ENCODE measurements at regions not wholly inside any gene's neighbourhood (a gene's known extent, or its start where the extent isn't known, plus 50 kb on each side); places are given as distances from the start of the nearest gene placed in this dataset.

DNA sequence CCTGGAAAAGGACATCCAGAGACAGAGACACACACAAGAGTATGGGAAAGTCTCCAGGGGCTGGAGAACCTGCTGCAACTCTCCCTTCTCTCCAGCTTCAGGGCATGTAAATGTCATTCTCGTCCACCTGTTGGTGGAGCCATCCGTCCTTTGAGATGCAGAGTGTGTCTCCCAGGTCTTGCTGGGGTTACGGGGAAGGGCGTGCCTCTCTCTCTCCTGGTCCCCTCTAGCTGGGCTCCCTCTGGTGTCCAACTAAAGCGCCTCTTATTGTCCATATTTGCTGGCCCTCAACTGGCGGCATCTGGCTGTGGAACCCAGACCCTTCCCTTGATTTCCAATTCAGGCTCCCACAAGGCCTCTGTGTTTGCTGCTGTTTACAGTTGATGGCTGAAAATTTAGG is 244.1 kb downstream of the BMP7 start:
- TF ChIP-seq, protein P1, sequence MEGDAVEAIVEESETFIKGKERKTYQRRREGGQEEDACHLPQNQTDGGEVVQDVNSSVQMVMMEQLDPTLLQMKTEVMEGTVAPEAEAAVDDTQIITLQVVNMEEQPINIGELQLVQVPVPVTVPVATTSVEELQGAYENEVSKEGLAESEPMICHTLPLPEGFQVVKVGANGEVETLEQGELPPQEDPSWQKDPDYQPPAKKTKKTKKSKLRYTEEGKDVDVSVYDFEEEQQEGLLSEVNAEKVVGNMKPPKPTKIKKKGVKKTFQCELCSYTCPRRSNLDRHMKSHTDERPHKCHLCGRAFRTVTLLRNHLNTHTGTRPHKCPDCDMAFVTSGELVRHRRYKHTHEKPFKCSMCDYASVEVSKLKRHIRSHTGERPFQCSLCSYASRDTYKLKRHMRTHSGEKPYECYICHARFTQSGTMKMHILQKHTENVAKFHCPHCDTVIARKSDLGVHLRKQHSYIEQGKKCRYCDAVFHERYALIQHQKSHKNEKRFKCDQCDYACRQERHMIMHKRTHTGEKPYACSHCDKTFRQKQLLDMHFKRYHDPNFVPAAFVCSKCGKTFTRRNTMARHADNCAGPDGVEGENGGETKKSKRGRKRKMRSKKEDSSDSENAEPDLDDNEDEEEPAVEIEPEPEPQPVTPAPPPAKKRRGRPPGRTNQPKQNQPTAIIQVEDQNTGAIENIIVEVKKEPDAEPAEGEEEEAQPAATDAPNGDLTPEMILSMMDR (IDR thresholded peaks at IDR 0.05; ENCODE audit: low read depth), result no peak

DNA sequence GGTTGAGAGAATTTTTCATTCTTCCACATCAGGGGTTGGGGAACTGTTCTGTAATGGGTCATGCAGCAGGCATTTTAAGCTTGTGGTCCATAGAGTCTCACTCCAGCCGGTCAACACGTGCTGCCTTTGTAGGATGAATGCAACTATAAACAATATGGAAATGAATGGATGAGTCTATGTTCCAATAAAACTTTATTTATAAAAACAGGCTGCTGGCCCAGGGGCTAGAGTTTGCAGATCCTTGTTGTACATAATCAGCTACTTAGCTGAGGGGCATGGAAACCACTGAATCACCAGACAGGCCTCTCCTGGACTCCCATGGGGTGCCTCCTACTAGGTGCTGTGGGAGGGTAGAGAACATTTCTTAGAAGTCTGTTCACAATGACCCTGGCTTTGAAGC is 243.4 kb downstream of the BMP7 start:
- TF ChIP-seq, protein P1 (IDR thresholded peaks at IDR 0.05; ENCODE audit: low read depth), result no peak

DNA sequence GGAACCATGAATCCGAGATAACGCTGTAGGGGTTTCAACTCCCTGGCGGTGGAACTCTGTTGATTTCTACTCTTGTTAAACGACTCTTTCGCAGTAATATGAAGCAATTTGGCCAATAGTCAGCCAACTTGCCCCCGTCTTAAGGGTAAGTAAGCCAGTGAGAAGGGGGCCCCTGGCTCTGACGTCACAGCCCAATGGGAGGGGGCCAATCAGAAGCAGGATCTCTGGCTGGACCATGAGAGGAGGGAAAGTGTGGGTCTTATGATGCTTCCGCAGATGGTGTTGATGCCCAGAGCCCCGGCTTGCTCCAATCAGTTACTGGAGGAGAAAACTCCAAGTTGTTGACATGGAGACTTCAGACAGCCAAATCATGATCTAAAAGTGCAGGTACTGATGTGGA is 242.4 kb downstream of the BMP7 start:
- TF ChIP-seq, protein P1 (IDR thresholded peaks at IDR 0.05; ENCODE audit: low read depth), result no peak

GRCh38 chr20:57024849-57025248 is 241.6 kb downstream of the BMP7 start:
- TF ChIP-seq, protein P1 (IDR thresholded peaks at IDR 0.05; ENCODE audit: low read depth), result no peak

- TF ChIP-seq, protein P1 (IDR thresholded peaks at IDR 0.05; ENCODE audit: low read depth), result no peak
Measured at GRCh38 chr20:57025261-57025660, 241.2 kb downstream of the BMP7 start.

GRCh38 chr20:57025666-57026224 is 240.7 kb downstream of the BMP7 start:
- TF ChIP-seq, protein P1 (IDR thresholded peaks at IDR 0.05; ENCODE audit: low read depth), result no peak

GRCh38 chr20:57027777-57028176 is 238.7 kb downstream of the BMP7 start:
- TF ChIP-seq, protein P1 (IDR thresholded peaks at IDR 0.05; ENCODE audit: low read depth), result no peak
